Activated CD4-positive, alpha-beta T cell treated with anti-CD3 and anti-CD28 coated beads, Interleukin-2, Interleukin-6, amounts not matched to agents 100 ng/mL and 50 ng/mL, durations not matched to agents 16 hours and 8 hours (primary cell): ENCODE measurements at regions not wholly inside any gene's neighbourhood (a gene's known extent, or its start where the extent isn't known, plus 50 kb on each side); places are given as distances from the start of the nearest gene placed in this dataset.
"Not testable (repeated sequence)": the region's sequence is repeated elsewhere in the genome, so short reads cannot be mapped to it uniquely, and the experiment has no call there.

Experiments
- DNase-seq: peaks from one replicate; pipeline ENCODE4 v3.0.0-alpha.2; 2020

GRCh38 chr16:29124162-29124561, 139.3 kb downstream of the LAT start:
- not testable (repeated sequence) for DNase-seq

GRCh38 chr16:29120680-29121079, 135.8 kb downstream of the LAT start:
- not testable (repeated sequence) for DNase-seq

- peak; percentile 21 for DNase-seq
These were observed 133.6 kb downstream of the LAT start for GRCh38 chr16:29118301-29118957.

GRCh38 chr16:29117631-29118030, 132.8 kb downstream of the LAT start:
- no peak for DNase-seq

- DNase-seq = no peak
These were observed 132.1 kb downstream of the LAT start for GRCh38 chr16:29116980-29117379.

GRCh38 chr16:29116207-29116606, 131.4 kb downstream of the LAT start:
- not testable (repeated sequence) for DNase-seq

- peak; percentile 73 for DNase-seq
These were observed 130.9 kb downstream of the LAT start for GRCh38 chr16:29115802-29116141.

- DNase-seq = peak; percentile 51
These were observed 130.3 kb downstream of the LAT start for GRCh38 chr16:29114989-29115801.

GRCh38 chr16:29114574-29114973, 129.7 kb downstream of the LAT start:
- DNase-seq = no peak

GRCh38 chr16:29113446-29113845, 128.6 kb downstream of the LAT start:
- DNase-seq = peak; percentile 37

- no peak for DNase-seq
These were observed 128.0 kb downstream of the LAT start for GRCh38 chr16:29112755-29113347.

- not testable (repeated sequence) for DNase-seq
These were observed 127.2 kb downstream of the LAT start for GRCh38 chr16:29111901-29112680.

GRCh38 chr16:29111421-29111820, 126.6 kb downstream of the LAT start:
- DNase-seq = no peak

- DNase-seq = not testable (repeated sequence)
These were observed 123.8 kb downstream of the LAT start for GRCh38 chr16:29108625-29109169.

GRCh38 chr16:29107299-29107698, 122.4 kb downstream of the LAT start:
- DNase-seq = no peak

GRCh38 chr16:29106259-29106908, 121.5 kb downstream of the LAT start:
- not testable (repeated sequence) for DNase-seq

GRCh38 chr16:29104600-29104999, 119.7 kb downstream of the LAT start:
- not testable (repeated sequence) for DNase-seq

GRCh38 chr16:29097965-29098364, 113.1 kb downstream of the LAT start:
- DNase-seq = not testable (repeated sequence)

- not testable (repeated sequence) for DNase-seq
These were observed 110.1 kb downstream of the LAT start for GRCh38 chr16:29094729-29095624.

- not testable (repeated sequence) for DNase-seq
These were observed 109.5 kb downstream of the LAT start for GRCh38 chr16:29094325-29094724.

GRCh38 chr16:29089679-29090078, 104.8 kb downstream of the LAT start:
- DNase-seq = not testable (repeated sequence)
